Right lobe of liver (tissue), 4 donors: ENCODE measurements at regions not wholly inside any gene's neighbourhood (a gene's known extent, or its start where the extent isn't known, plus 50 kb on each side); places are given as distances from the start of the nearest gene placed in this dataset.

Source experiments
- POLR2A ChIP-seq: fragments of 450-650 bp; IDR thresholded peaks from one replicate; pipeline ENCODE4 v1.6.1; 2017; ENCODE audit warnings: antibody characterized with exemption, mild to moderate bottlenecking
- TF ChIP-seq, protein P1 (sequence below), 4 donors: fragments of 200-600 bp in 3 of 4; fragments of 450-650 bp in 1 of 4; IDR thresholded peaks; one replicate each; pipeline versions ENCODE4 v1.5.1 to v1.8.0; 2016 to 2022; ENCODE audit warnings: antibody characterized with exemption in 4 of 4, mild to moderate bottlenecking in 2 of 4
- donor health status: DM: no; HTN: no; CAD: no.
- donor health status: DM: no; HTN: no; CAD: no.
- donor health status: DM: no; HTN: yes; CAD: no.

DNA sequence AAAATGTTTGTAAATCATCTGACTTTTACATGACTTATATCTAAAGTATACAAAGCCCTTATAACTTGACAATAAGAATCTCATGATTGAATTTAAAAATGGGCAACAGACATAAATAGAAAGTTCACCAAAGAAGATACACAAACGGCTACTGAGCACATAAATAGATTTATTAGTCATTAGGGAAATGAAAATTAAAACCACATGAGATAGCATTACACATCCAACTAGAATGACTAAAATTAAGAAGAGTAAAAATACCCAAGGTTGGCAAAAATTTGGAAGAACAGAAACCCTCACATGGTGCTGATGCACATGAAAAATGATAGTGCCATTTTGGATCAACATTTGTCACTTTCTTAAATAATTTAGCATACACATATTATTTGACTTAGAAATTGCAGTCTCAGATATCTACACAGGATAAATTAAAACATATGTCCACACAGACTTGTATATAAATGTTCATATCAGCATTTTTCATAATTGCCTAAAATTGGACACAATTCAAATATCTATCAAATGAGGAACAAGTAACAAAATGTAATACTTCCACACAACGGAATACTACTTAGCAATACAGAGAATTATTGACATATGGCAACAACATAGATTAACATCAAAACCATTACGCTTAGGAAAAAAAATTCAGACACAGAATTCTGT lies 359.1 kb upstream of the DAB2 start:
- TF ChIP-seq, protein P1, sequence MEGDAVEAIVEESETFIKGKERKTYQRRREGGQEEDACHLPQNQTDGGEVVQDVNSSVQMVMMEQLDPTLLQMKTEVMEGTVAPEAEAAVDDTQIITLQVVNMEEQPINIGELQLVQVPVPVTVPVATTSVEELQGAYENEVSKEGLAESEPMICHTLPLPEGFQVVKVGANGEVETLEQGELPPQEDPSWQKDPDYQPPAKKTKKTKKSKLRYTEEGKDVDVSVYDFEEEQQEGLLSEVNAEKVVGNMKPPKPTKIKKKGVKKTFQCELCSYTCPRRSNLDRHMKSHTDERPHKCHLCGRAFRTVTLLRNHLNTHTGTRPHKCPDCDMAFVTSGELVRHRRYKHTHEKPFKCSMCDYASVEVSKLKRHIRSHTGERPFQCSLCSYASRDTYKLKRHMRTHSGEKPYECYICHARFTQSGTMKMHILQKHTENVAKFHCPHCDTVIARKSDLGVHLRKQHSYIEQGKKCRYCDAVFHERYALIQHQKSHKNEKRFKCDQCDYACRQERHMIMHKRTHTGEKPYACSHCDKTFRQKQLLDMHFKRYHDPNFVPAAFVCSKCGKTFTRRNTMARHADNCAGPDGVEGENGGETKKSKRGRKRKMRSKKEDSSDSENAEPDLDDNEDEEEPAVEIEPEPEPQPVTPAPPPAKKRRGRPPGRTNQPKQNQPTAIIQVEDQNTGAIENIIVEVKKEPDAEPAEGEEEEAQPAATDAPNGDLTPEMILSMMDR (IDR thresholded peaks at IDR 0.05): no peak
- TF ChIP-seq POLR2A: no peak
